Skeletal muscle satellite cell (primary cell): ENCODE measurements at regions not wholly inside any gene's neighbourhood (a gene's known extent, or its start where the extent isn't known, plus 50 kb on each side); places are given as distances from the start of the nearest gene placed in this dataset.
"Not testable (repeated sequence)": the region's sequence is repeated elsewhere in the genome, so short reads cannot be mapped to it uniquely, and the experiment has no call there.

Experiments used
- H3K27me3 ChIP-seq: 2 replicates; pipeline ENCODE4 v1.7.0; 2013; ENCODE audit warnings: low read length; ENCODE audit not compliant: control insufficient read depth, insufficient read depth
- H3K36me3 ChIP-seq: 2 replicates; pipeline ENCODE4 v1.7.0; 2013; ENCODE audit warnings: mild to moderate bottlenecking, control low read depth, low read length; ENCODE audit not compliant: insufficient read depth
- H3K4me1 ChIP-seq: 2 replicates; pipeline ENCODE4 v1.7.0; 2013; ENCODE audit warnings: low read length; ENCODE audit not compliant: control insufficient read depth, insufficient read depth
- H3K4me2 ChIP-seq: 2 replicates; pipeline ENCODE4 v1.7.0; 2013; ENCODE audit warnings: mild to moderate bottlenecking, low read length
- H3K4me3 ChIP-seq: 2 replicates; pipeline ENCODE4 v1.7.0; 2013; ENCODE audit warnings: low read length
- H3K9ac ChIP-seq: 2 replicates; pipeline ENCODE4 v1.7.0; 2013; ENCODE audit warnings: mild to moderate bottlenecking, low read depth, low read length, moderate library complexity
- H3K9me3 ChIP-seq: replicated peaks from 2 replicates; pipeline ENCODE4 v1.7.0; 2013; ENCODE audit warnings: mild to moderate bottlenecking, control low read depth, low read length

DNA sequence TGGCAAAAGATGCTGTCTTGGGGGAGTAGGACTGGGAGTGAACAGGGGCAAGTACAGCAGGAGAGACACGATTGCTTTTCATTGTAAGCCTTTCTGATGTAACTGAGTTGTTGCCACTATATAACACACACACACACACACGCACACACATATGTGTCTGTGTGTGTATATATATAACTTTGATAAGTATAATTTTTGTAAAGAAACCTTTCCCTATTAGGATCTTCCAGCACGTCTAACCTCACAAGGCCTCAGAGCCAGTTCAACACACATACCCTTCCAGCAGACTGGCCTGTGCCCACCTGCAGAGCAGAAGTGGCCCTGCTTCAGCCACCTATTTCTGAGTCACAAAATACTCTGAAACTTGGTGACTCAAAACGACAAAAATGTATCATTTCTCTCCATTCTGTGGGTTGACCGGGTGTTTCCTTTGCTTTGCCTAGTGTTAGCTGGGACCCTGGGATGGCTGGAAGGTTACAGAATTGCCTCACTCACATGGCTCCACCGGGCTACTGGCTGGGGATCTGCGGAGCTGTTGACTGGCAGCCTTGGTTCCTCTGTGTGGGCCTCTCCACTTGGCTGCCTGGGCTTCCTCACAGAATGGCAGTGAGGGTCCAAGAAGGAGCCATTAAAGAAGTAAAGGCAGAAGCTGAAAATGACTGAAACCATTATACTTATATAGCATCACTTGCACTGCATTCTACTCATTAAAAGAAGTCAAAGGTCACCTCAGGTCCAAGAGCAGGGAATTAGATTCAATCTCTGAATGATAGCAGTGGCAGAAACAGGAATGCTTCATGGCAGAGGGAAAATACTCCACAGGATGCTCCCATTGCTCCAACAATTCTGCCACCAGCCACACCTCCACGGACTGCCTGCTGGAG, 126.4 kb downstream of the BANF2 start:
- Histone ChIP-seq H3K4me1 (peaks cover 23% of the 10 kb centered on the region), H3K4me2 (no peak overlapping the region), H3K27me3 (no peaks in the 10 kb centered on the region), H3K9ac (no peak overlapping the region), H3K36me3 (no peaks in the 10 kb centered on the region), H3K9me3 (no peaks in the 10 kb centered on the region), H3K4me3 (no peak overlapping the region)

GRCh38 chr20:17825252-17825959, 125.6 kb downstream of the BANF2 start:
- Histone ChIP-seq H3K4me1 (peaks cover 23% of the 10 kb centered on the region), H3K36me3 (no peaks in the 10 kb centered on the region), H3K27me3 (no peaks in the 10 kb centered on the region), H3K4me2 (peak overlapping the region; percentile 21), H3K4me3 (no peak overlapping the region), H3K9ac (peak overlapping the region; percentile 10), H3K9me3 (no peaks in the 10 kb centered on the region)

DNA sequence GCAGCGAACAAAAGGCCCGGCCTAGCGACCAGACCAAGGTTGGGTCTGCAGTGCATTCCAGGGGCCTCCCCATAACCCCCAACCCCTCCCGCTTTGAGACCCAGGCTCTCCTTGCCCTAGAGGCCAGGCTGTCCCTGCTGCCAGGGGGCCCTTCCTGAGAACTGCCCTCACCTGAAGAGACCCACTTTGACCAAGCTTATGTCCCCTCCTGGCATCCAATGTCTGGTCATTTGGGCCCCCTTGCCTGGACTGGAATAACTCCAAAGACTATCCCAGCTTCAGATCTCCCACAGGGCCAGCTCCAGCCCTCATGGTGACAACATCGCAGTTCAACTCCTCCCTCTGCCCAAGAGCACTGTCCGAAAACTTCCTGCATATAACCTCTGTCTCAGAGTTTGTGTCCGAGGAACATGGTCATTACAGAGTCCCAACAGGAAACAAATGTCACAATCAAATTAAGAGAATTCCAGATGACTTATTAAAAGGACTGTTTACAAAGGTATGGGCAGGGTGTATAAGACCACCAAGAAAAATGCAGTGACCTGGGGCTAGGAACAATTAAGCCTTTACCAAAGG, 125.0 kb downstream of the BANF2 start:
- peaks cover 23% of the 10 kb centered on the region for H3K4me1 ChIP-seq
- no peak overlapping the region for H3K4me2 ChIP-seq
- H3K9ac ChIP-seq = peak overlapping the region; percentile 10
- no peaks in the 10 kb centered on the region for H3K27me3 ChIP-seq
- no peaks in the 10 kb centered on the region for H3K36me3 ChIP-seq
- peaks cover under 1% of the 10 kb centered on the region for H3K9me3 ChIP-seq
- no peak overlapping the region for H3K4me3 ChIP-seq

DNA sequence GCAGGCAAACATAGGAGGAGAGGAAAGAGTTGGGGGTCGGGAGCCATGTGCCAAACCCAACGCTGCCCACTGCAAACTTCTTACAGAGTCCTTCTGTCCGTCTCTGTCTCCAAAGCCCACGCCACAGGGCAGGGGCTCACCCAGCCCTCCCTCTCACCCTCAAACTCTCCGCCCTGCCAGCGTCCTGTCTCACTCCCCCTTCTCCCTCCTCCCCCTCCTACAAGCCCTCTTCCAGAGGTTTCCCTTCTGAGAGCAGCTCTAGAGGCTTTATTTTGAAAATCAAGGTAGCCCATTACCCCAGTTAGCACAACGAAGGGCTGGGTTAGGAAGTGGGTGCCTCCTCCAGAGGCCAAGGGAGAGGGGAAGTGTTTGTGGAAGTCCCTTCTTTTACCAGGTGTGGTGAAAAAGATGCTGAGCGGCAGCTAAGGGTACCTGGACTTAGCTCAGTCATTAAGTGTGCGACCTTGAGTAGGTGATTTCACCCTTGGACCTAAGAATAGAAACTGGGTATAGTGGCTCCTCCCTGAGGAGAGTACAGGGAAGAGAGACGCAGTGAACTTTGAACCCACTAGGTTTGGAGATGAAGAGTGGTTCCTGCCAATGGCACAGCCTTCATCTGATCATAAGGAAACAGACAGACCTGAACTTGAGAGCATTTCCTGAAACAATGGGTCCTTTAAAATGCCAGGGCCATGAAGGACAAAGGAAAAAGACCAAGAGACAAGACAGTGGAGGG, 123.8 kb downstream of the BANF2 start:
- Histone ChIP-seq H3K4me1 (peaks cover 23% of the 10 kb centered on the region), H3K4me3 (no peak overlapping the region), H3K4me2 (no peak overlapping the region), H3K9ac (no peak overlapping the region), H3K9me3 (peaks cover 5% of the 10 kb centered on the region), H3K36me3 (no peaks in the 10 kb centered on the region), H3K27me3 (no peaks in the 10 kb centered on the region)

DNA sequence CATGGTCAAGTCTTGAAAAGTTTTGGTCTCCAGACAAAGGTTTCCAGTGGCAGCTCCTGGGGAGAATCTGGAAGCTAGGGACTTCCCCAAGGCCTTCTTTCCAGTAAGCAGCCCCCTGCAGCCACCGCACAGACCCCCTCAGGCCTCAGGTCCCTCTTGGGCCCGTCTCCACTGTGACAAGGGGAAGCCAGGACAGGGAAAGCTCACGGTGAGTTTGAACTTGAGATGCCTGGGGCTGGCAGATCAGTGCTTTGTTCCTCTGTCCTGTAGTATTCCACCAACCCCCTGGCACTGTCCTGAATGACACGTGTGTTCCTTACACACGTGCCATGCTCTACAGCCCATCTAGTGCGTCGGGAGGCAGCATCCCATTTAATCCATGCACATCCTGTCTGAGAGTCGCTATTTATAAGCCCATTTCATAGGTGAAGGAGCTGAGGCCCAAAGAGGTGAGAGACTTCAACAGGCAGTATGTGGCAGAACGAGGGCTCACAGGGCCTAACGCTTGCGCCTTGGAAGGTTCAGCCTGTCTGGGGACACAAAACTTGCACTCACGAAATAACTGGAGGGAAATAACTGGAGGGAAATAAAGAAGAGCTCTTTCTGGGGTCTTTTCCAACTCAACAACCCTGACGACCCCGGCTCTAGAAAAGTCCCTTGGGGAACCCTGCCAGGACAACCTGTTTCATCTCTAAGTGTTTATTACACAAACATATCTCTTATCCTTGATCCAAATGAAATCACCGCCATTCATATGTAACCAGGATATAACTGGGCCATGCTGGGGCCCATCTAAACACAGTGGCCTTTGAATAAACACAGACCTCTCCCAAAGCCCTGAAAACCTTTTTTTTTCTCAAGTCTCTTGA, 123.0 kb downstream of the BANF2 start:
- H3K4me1 ChIP-seq = peaks cover 23% of the 10 kb centered on the region
- peaks cover 5% of the 10 kb centered on the region for H3K9me3 ChIP-seq
- no peak overlapping the region for H3K9ac ChIP-seq
- H3K36me3 ChIP-seq = no peaks in the 10 kb centered on the region
- H3K4me3 ChIP-seq = no peak overlapping the region
- H3K4me2 ChIP-seq = no peak overlapping the region
- H3K27me3 ChIP-seq = no peaks in the 10 kb centered on the region

- no peaks in the 10 kb centered on the region for H3K27me3 ChIP-seq
- H3K4me3 ChIP-seq = no peak overlapping the region
- peaks cover 5% of the 10 kb centered on the region for H3K9me3 ChIP-seq
- H3K4me2 ChIP-seq = no peak overlapping the region
- no peak overlapping the region for H3K9ac ChIP-seq
- peaks cover 30% of the 10 kb centered on the region for H3K4me1 ChIP-seq
- no peaks in the 10 kb centered on the region for H3K36me3 ChIP-seq
Measured at GRCh38 chr20:17822039-17822438, 122.3 kb downstream of the BANF2 start.

- H3K9me3 ChIP-seq, H3K4me3 ChIP-seq, H3K36me3 ChIP-seq, H3K9ac ChIP-seq, H3K4me2 ChIP-seq, H3K27me3 ChIP-seq: not testable (repeated sequence)
- H3K4me1 ChIP-seq = peaks cover 31% of the 10 kb centered on the region
Measured at GRCh38 chr20:17821606-17822005, 121.8 kb downstream of the BANF2 start.

DNA sequence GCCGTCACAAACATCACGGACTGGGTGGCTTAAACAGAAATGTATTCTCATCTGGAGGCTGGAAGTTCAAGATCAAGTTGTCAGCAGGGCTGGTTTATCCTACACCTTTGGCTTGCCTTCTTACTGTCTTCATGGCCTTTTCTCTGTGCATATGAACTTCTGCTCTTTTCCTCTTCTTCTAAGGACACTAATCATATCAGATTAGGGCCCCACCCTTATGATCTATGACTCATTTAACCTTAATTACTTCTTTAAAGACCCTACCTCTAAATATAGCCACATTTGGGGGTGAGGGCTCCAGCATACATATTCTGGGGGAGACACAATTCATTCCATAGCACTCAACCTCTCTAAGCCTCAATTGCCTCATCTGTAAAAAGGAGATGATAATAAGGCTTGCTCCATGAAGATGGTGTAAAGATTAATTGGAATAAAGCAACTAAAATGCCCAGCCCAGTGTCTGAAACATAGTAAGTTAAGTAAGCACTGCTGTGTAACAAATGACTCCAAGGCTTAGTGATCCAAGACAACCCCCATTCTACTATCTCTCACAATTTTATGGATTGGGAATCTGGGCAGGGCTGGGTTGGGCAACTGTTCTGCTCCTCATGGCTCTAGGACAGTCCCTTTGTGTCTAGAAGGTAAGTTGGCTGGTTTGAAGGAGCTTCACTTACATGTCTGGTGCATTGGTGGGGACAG, 119.8 kb downstream of the BANF2 start:
- Histone ChIP-seq H3K9ac (no peak overlapping the region), H3K4me2 (no peak overlapping the region), H3K27me3 (no peaks in the 10 kb centered on the region), H3K9me3 (peaks cover 5% of the 10 kb centered on the region), H3K4me3 (no peak overlapping the region), H3K36me3 (no peaks in the 10 kb centered on the region), H3K4me1 (peaks cover 13% of the 10 kb centered on the region)

DNA sequence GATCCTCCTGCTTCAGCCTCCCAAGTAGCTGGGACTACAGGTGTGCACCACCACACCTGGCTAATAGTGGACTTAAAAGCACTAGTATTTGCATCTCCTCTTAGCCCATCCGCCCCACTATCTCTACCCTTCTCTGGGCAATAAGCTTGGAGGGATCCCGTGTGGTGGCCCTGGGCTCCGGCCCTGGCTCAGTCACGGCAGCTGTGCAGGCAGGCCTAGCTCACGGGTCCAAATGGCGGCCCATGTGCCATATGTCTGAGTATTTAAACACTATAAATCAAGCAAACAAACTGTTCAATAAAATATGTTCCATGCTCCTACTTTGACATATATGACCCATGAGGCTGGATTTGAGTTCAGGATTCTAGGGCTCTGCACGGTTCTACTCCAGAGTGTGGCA, 118.4 kb downstream of the BANF2 start:
- Histone ChIP-seq H3K4me3 (no peak overlapping the region), H3K4me1 (peaks cover 13% of the 10 kb centered on the region), H3K27me3 (no peaks in the 10 kb centered on the region), H3K9ac (no peak overlapping the region), H3K4me2 (no peak overlapping the region), H3K36me3 (no peaks in the 10 kb centered on the region), H3K9me3 (peaks cover 5% of the 10 kb centered on the region)

DNA sequence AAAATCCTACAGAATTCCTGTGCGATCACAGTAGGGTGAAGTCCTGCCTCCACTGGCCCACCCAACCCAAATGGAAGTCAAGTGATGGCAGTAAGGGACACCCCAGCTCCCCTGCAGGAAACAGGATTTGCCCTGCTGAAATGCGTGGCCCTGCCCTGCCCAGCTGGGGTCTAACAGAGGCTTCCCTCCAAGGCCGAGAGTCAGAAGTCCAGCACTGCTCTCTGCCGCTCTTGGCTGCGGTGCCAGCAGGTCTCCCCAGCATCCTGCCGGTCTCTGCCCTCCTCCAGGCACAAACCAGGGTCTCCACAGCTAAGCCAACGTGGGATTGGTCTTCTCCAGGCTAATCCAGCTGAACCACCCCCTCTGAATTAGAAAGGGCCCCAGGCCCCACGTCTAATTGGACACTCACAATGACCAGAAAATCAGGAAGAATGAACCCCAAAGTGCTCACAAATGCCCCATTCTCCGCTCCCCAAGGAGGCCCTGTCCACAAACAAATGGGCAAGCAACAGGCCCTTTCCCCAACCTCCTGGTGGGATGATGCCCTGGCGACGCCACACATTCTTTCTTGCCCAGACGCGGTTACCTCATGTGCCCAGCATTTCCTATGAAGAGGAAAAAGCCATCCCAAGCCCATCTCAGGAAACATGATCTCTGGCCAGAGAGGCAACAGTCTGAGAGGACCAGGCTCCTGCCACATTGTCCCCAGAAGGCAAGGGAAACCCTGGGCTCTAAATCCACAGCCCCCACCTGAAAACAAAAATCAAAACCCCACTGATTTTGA, 117.2 kb downstream of the BANF2 start:
- Histone ChIP-seq H3K4me2 (no peak overlapping the region), H3K36me3 (no peaks in the 10 kb centered on the region), H3K27me3 (no peaks in the 10 kb centered on the region)

More for the DNA sequence above, 117.2 kb downstream of the BANF2 start:
- H3K9me3 ChIP-seq = peaks cover 5% of the 10 kb centered on the region
- H3K4me3 ChIP-seq = no peak overlapping the region
- peaks cover 10% of the 10 kb centered on the region for H3K4me1 ChIP-seq
- H3K9ac ChIP-seq = peak overlapping the region; percentile 29
